ENCODE measurements at regions not wholly inside any gene's neighbourhood (a gene's known extent, or its start where the extent isn't known, plus 50 kb on each side); places are given as distances from the start of the nearest gene placed in this dataset.

DNA sequence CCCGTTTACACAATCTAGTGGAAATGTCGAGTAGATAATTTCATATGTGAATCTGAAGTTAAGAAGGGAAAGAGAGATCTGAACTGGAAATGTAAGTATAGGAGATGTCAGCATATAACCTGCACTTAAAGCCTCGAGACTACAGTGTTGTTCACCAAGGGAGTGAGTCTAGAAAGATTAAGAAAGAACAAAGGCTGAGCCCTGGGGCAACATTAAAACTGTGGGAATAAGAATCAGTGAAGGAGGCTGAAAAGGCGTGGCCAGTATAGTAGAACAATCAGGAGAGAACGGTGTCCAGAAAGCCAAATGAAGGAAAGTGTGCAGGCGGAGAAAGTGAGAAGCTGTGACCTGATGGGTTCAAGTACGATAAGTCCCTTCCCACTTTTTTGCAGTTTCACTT is 118.8 kb upstream of the TENM3 start:
- TF ChIP-seq, protein P1, sequence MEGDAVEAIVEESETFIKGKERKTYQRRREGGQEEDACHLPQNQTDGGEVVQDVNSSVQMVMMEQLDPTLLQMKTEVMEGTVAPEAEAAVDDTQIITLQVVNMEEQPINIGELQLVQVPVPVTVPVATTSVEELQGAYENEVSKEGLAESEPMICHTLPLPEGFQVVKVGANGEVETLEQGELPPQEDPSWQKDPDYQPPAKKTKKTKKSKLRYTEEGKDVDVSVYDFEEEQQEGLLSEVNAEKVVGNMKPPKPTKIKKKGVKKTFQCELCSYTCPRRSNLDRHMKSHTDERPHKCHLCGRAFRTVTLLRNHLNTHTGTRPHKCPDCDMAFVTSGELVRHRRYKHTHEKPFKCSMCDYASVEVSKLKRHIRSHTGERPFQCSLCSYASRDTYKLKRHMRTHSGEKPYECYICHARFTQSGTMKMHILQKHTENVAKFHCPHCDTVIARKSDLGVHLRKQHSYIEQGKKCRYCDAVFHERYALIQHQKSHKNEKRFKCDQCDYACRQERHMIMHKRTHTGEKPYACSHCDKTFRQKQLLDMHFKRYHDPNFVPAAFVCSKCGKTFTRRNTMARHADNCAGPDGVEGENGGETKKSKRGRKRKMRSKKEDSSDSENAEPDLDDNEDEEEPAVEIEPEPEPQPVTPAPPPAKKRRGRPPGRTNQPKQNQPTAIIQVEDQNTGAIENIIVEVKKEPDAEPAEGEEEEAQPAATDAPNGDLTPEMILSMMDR (IDR thresholded peaks at IDR 0.05) = no peak
- TF ChIP-seq POLR2A (IDR thresholded peaks at IDR 0.05) = no peak
